ENCODE measurements at regions not wholly inside any gene's neighbourhood (a gene's known extent, or its start where the extent isn't known, plus 50 kb on each side); places are given as distances from the start of the nearest gene placed in this dataset.

DNA sequence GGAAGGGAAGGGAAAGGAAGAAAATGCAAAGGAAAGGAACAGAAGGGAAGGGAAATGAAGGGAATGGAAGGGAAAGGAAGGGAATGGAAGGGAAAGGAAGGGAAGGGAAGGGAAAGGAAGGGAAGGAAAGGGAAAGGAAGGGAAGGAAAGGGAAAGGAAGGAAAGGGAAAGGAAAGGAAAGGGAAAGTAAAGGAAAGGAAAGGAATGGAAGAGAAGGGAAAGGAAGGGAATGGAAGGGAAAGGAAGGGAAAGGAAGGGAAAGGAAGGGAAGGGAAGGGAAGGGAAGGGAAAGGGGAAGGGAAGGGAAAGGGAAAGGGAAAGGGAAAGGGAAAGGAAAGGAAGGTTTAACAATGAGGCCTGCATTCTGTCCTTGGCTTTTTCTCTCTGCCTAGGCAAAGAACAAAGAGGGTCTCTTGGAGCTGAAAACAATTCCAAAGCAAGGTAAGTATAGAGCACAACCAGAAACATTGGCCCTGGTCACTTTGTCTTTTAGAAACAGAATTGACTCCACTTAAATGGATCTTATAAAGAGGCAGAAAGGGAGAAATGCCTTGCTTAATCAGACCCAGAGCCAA lies 525.9 kb upstream of the TMPO start:
- no peak overlapping the region for H3K4me3 ChIP-seq (ENCODE audit: low read length)
- no peak for DNase-seq (ENCODE audit: low read depth, low spot score)
- H3K4me1 ChIP-seq (ENCODE audit: control insufficient read depth, insufficient read depth, low read length) = no peaks in the 10 kb centered on the region
- no peak overlapping the region for H3K27ac ChIP-seq (ENCODE audit: low read length)
- H3K27me3 ChIP-seq (ENCODE audit: control insufficient read depth, insufficient read depth, low read length) = no peaks in the 10 kb centered on the region
- no peaks in the 10 kb centered on the region for H3K36me3 ChIP-seq (ENCODE audit: control insufficient read depth, insufficient read depth, low read length)
- no peaks in the 10 kb centered on the region for H3K9me3 ChIP-seq (ENCODE audit: control insufficient read depth, insufficient read depth, low read length)

- Histone ChIP-seq H3K27ac (ENCODE audit: low read length) (no peak overlapping the region), H3K9me3 (ENCODE audit: control insufficient read depth, insufficient read depth, low read length) (no peaks in the 10 kb centered on the region), H3K36me3 (ENCODE audit: control insufficient read depth, insufficient read depth, low read length) (no peaks in the 10 kb centered on the region), H3K4me3 (ENCODE audit: low read length) (no peak overlapping the region), H3K27me3 (ENCODE audit: control insufficient read depth, insufficient read depth, low read length) (no peaks in the 10 kb centered on the region), H3K4me1 (ENCODE audit: control insufficient read depth, insufficient read depth, low read length) (no peaks in the 10 kb centered on the region)
- no peak for DNase-seq (ENCODE audit: low read depth, low spot score)
- no CpG with 5 or more reads among the region's 2 CpGs for WGBS (ENCODE audit: insufficient coverage, insufficient read length)
Measured at GRCh38 chr12:97994746-97995484, 520.5 kb upstream of the TMPO start.

GRCh38 chr12:97995559-97995958 lies 519.8 kb upstream of the TMPO start:
- H3K27me3 ChIP-seq (ENCODE audit: control insufficient read depth, insufficient read depth, low read length) = no peaks in the 10 kb centered on the region
- H3K27ac ChIP-seq (ENCODE audit: low read length) = no peak overlapping the region
- no peaks in the 10 kb centered on the region for H3K9me3 ChIP-seq (ENCODE audit: control insufficient read depth, insufficient read depth, low read length)
- no peaks in the 10 kb centered on the region for H3K4me1 ChIP-seq (ENCODE audit: control insufficient read depth, insufficient read depth, low read length)
- DNase-seq (ENCODE audit: low read depth, low spot score) = no peak
- no peak overlapping the region for H3K4me3 ChIP-seq (ENCODE audit: low read length)
- no CpG with 5 or more reads among the region's 2 CpGs for WGBS (ENCODE audit: insufficient coverage, insufficient read length)
- H3K36me3 ChIP-seq (ENCODE audit: control insufficient read depth, insufficient read depth, low read length) = no peaks in the 10 kb centered on the region

GRCh38 chr12:98001430-98001829 lies 514.0 kb upstream of the TMPO start:
- no peak overlapping the region for H3K27ac ChIP-seq (ENCODE audit: low read length)
- DNase-seq (ENCODE audit: low read depth, low spot score) = no peak
- no CpG with 5 or more reads among the region's 3 CpGs for WGBS (ENCODE audit: insufficient coverage, insufficient read length)

GRCh38 chr12:98002887-98003493 lies 512.4 kb upstream of the TMPO start:
- H3K4me1 ChIP-seq (ENCODE audit: control insufficient read depth, insufficient read depth, low read length) = no peaks in the 10 kb centered on the region
- peak; percentile 61 for DNase-seq (ENCODE audit: low read depth, low spot score)
- no peaks in the 10 kb centered on the region for H3K9me3 ChIP-seq (ENCODE audit: control insufficient read depth, insufficient read depth, low read length)
- no peaks in the 10 kb centered on the region for H3K36me3 ChIP-seq (ENCODE audit: control insufficient read depth, insufficient read depth, low read length)
- no CpG with 5 or more reads among the region's 9 CpGs for WGBS (ENCODE audit: insufficient coverage, insufficient read length)
- H3K27ac ChIP-seq (ENCODE audit: low read length) = no peak overlapping the region
- H3K4me3 ChIP-seq (ENCODE audit: low read length) = no peak overlapping the region
- no peaks in the 10 kb centered on the region for H3K27me3 ChIP-seq (ENCODE audit: control insufficient read depth, insufficient read depth, low read length)

More at GRCh38 chr12:98001430-98001829, 514.0 kb upstream of the TMPO start:
- H3K4me1 ChIP-seq (ENCODE audit: control insufficient read depth, insufficient read depth, low read length) = no peaks in the 10 kb centered on the region
- no peaks in the 10 kb centered on the region for H3K36me3 ChIP-seq (ENCODE audit: control insufficient read depth, insufficient read depth, low read length)
- no peaks in the 10 kb centered on the region for H3K27me3 ChIP-seq (ENCODE audit: control insufficient read depth, insufficient read depth, low read length)
- no peak overlapping the region for H3K4me3 ChIP-seq (ENCODE audit: low read length)
- no peaks in the 10 kb centered on the region for H3K9me3 ChIP-seq (ENCODE audit: control insufficient read depth, insufficient read depth, low read length)

DNA sequence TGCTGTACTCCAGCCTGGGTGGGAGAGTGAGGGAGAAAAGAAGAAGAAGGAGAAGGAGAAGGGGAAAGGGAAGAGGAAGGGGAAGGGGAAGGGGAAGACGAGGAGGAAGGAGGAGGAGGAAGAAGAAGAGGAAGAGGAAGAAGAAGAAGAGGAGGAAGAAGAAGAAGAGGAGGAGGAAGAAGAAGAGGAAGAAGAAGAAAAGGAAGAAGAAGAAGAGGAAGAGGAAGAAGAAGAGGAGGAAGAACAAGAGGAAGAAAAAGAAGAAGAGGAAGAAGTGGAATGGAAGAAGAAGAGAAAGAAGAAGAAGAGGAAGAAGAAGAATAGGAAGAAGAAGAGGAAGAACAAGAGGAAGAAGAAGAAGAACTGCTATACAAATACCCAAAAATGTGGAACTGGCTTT lies 507.4 kb upstream of the TMPO start:
- no peak overlapping the region for H3K4me3 ChIP-seq (ENCODE audit: low read length)
- no peaks in the 10 kb centered on the region for H3K9me3 ChIP-seq (ENCODE audit: control insufficient read depth, insufficient read depth, low read length)
- H3K4me1 ChIP-seq (ENCODE audit: control insufficient read depth, insufficient read depth, low read length) = no peaks in the 10 kb centered on the region
- no peak for DNase-seq (ENCODE audit: low read depth, low spot score)
- no peaks in the 10 kb centered on the region for H3K27me3 ChIP-seq (ENCODE audit: control insufficient read depth, insufficient read depth, low read length)
- H3K27ac ChIP-seq (ENCODE audit: low read length) = no peak overlapping the region
- no CpG with 5 or more reads among the region's 1 CpG for WGBS (ENCODE audit: insufficient coverage, insufficient read length)
- H3K36me3 ChIP-seq (ENCODE audit: control insufficient read depth, insufficient read depth, low read length) = no peaks in the 10 kb centered on the region

DNA sequence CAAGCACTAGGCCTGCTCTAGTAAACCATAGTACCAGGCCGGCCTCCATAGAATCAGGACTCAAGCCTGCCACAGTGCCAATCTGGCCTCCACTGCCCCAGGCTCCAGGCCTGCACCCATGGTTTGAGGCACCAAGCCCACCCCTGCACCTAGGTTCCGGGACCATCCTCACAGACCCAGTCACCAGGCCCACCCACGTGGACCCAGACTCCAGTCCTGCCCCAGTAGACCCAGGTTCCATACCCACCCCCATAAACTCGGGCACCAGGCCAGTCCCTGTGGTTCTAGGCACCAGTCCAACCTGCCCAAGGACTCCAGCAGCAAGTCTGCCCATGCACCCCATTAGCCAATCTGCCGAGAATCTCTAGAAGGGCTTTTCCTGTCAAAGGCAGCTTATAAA lies 501.8 kb upstream of the TMPO start:
- no CpG with 5 or more reads among the region's 5 CpGs for WGBS (ENCODE audit: insufficient coverage, insufficient read length)
- Histone ChIP-seq H3K27ac (ENCODE audit: low read length) (no peak overlapping the region), H3K9me3 (ENCODE audit: control insufficient read depth, insufficient read depth, low read length) (no peaks in the 10 kb centered on the region), H3K4me1 (ENCODE audit: control insufficient read depth, insufficient read depth, low read length) (no peaks in the 10 kb centered on the region), H3K36me3 (ENCODE audit: control insufficient read depth, insufficient read depth, low read length) (no peaks in the 10 kb centered on the region), H3K4me3 (ENCODE audit: low read length) (no peak overlapping the region), H3K27me3 (ENCODE audit: control insufficient read depth, insufficient read depth, low read length) (no peaks in the 10 kb centered on the region)
- DNase-seq (ENCODE audit: low read depth, low spot score) = no peak

DNA sequence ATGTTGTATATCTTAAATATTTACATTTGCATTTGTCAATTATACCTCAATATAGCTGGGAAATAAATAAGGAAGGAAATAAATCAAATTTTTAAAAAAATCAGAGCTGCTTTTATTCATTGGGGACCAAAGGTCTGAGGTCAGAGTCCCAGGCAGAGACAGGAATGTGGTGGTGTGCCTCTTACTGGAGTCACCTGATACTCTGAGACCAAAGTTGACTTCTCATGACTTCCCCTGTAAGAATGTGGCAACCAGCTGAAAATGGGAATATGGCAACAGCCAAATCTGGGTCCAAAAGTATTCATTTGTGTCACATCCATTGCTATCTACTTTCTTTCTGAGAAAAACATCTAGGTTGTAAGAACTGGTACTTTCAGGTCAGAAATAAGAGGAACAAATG lies 496.6 kb upstream of the TMPO start:
- Histone ChIP-seq H3K9me3 (ENCODE audit: control insufficient read depth, insufficient read depth, low read length) (no peaks in the 10 kb centered on the region), H3K27ac (ENCODE audit: low read length) (no peak overlapping the region), H3K4me1 (ENCODE audit: control insufficient read depth, insufficient read depth, low read length) (no peaks in the 10 kb centered on the region), H3K36me3 (ENCODE audit: control insufficient read depth, insufficient read depth, low read length) (no peaks in the 10 kb centered on the region), H3K4me3 (ENCODE audit: low read length) (no peak overlapping the region), H3K27me3 (ENCODE audit: control insufficient read depth, insufficient read depth, low read length) (no peaks in the 10 kb centered on the region)
- DNase-seq (ENCODE audit: low read depth, low spot score) = no peak

DNA sequence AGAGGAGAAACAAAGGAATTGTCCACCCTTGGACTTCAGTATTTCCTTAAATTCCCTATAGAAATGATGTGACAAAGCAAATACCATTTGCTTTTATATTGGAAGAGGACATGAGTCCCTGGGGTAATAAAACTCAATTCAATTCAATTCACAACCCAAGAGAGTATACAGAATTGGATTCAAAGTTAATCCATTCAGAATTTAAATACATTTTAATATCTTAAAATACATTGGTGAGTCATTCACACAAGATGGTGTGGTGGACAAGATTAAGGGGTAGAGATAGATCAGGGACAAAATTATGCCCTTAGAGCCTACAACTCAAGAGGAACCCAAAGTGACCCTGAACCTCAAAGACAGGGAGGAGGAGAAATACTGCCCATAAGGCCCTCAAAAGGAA lies 495.0 kb upstream of the TMPO start:
- Histone ChIP-seq H3K27ac (ENCODE audit: low read length) (no peak overlapping the region), H3K36me3 (ENCODE audit: control insufficient read depth, insufficient read depth, low read length) (no peaks in the 10 kb centered on the region), H3K4me3 (ENCODE audit: low read length) (no peak overlapping the region), H3K9me3 (ENCODE audit: control insufficient read depth, insufficient read depth, low read length) (no peaks in the 10 kb centered on the region), H3K27me3 (ENCODE audit: control insufficient read depth, insufficient read depth, low read length) (no peaks in the 10 kb centered on the region), H3K4me1 (ENCODE audit: control insufficient read depth, insufficient read depth, low read length) (no peaks in the 10 kb centered on the region)
- DNase-seq (ENCODE audit: low read depth, low spot score) = no peak

DNA sequence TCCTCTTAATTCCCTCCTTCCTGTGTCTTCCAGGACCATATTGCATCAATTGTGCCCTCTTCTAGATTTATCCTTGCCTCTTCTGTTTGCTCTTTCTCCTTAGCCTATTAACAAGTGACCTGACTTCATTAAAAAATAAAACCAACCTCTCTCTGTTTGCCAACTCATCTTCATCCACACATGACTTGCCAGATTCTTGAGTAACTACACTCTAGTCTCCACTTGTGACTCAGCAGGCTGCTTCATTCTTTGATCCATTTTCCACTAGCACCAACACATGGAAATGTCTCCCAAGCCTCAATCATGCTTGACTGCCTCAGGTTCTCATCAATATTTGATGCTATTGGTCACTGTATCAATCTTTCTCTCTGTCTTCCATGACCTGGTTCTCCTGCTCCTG lies 492.4 kb upstream of the TMPO start:
- no peak for DNase-seq (ENCODE audit: low read depth, low spot score)
- Histone ChIP-seq H3K4me3 (ENCODE audit: low read length) (no peak overlapping the region), H3K4me1 (ENCODE audit: control insufficient read depth, insufficient read depth, low read length) (no peaks in the 10 kb centered on the region), H3K27me3 (ENCODE audit: control insufficient read depth, insufficient read depth, low read length) (no peaks in the 10 kb centered on the region), H3K27ac (ENCODE audit: low read length) (no peak overlapping the region), H3K9me3 (ENCODE audit: control insufficient read depth, insufficient read depth, low read length) (no peaks in the 10 kb centered on the region), H3K36me3 (ENCODE audit: control insufficient read depth, insufficient read depth, low read length) (no peaks in the 10 kb centered on the region)

All from iPS DF 6.9 (cell line).